HG03060 (cell line): ENCODE measurements at regions not wholly inside any gene's neighbourhood (a gene's known extent, or its start where the extent isn't known, plus 50 kb on each side); places are given as distances from the start of the nearest gene placed in this dataset.
"Not testable (repeated sequence)": the region's sequence is repeated elsewhere in the genome, so short reads cannot be mapped to it uniquely, and the experiment has no call there.

Source experiments
- ATAC-seq: cut with Tn5 transposase; IDR thresholded peaks from one replicate; pipeline ENCODE4 v1.9.1; 2021; ENCODE audit warnings: low read depth, moderate number of reproducible peaks; ENCODE audit not compliant: unreplicated experiment

GRCh38 chrX:43188296-43188695 lies 410.3 kb upstream of the PPP1R2C start:
- no peak for ATAC-seq

- ATAC-seq: no peak
These were observed 433.6 kb upstream of the PPP1R2C start for GRCh38 chrX:43211570-43211969.

- no peak for ATAC-seq
These were observed 437.9 kb upstream of the MAOA start for GRCh38 chrX:43218198-43218597.

- ATAC-seq: no peak
These were observed 431.6 kb upstream of the MAOA start for GRCh38 chrX:43224496-43224895.

GRCh38 chrX:43225626-43226328 lies 430.3 kb upstream of the MAOA start:
- ATAC-seq: no peak

- ATAC-seq: no peak
These were observed 417.6 kb upstream of the MAOA start for GRCh38 chrX:43238461-43238945.

- no peak for ATAC-seq
These were observed 416.7 kb upstream of the MAOA start for GRCh38 chrX:43239356-43239755.

GRCh38 chrX:43255596-43255995 lies 400.5 kb upstream of the MAOA start:
- no peak for ATAC-seq

GRCh38 chrX:43266487-43266886 lies 389.6 kb upstream of the MAOA start:
- no peak for ATAC-seq

- no peak for ATAC-seq
These were observed 388.4 kb upstream of the MAOA start for GRCh38 chrX:43267652-43268051.

- ATAC-seq: no peak
These were observed 386.9 kb upstream of the MAOA start for GRCh38 chrX:43269201-43269600.

GRCh38 chrX:43277879-43278278 lies 378.2 kb upstream of the MAOA start:
- ATAC-seq: no peak

- ATAC-seq: no peak
These were observed 377.7 kb upstream of the MAOA start for GRCh38 chrX:43278440-43278839.

GRCh38 chrX:43279341-43279808 lies 376.7 kb upstream of the MAOA start:
- no peak for ATAC-seq

GRCh38 chrX:43283187-43283586 lies 372.9 kb upstream of the MAOA start:
- ATAC-seq: no peak

GRCh38 chrX:43311625-43312024 lies 344.5 kb upstream of the MAOA start:
- ATAC-seq: not testable (repeated sequence)

GRCh38 chrX:43313035-43313434 lies 343.1 kb upstream of the MAOA start:
- ATAC-seq: no peak

- no peak for ATAC-seq
These were observed 341.6 kb upstream of the MAOA start for GRCh38 chrX:43314525-43314924.

- no peak for ATAC-seq
These were observed 340.5 kb upstream of the MAOA start for GRCh38 chrX:43315622-43316021.

GRCh38 chrX:43316146-43316545 lies 340.0 kb upstream of the MAOA start:
- ATAC-seq: no peak

GRCh38 chrX:43317378-43317777 lies 338.7 kb upstream of the MAOA start:
- ATAC-seq: no peak

- ATAC-seq: no peak
These were observed 327.6 kb upstream of the MAOA start for GRCh38 chrX:43328358-43328946.
